ENCODE measurements at regions not wholly inside any gene's neighbourhood (a gene's known extent, or its start where the extent isn't known, plus 50 kb on each side); places are given as distances from the start of the nearest gene placed in this dataset.

DNA sequence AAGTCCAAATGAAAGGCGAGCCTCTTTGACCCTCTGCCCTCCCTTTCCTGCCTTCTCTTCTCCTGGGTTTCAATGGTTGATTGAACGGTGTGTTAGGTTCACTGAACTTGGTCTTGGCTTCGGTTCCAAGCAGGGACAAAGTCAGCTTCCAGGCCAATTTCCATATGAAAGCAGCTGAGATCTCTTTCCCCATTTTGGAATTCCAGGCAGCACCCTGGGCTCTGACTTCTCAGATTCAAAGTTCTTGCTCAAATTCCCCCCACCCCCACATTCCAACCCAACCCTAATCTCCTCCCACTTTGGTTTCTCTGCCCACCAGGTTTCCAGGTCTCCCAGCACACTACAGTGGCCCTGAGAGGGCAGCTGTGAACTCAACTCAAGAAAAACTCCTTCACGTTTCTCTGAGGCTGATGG, 231.0 kb downstream of the INSIG2 start:
- Histone ChIP-seq H3K9me3 (ENCODE audit: control insufficient read depth in 2 of 2, insufficient read depth in 1 of 2, low read length in 1 of 2) (no peaks in the 10 kb centered on the region), H3K27me3 (ENCODE audit: control insufficient read depth in 2 of 2, insufficient read depth in 1 of 2, low read length in 1 of 2) (peaks cover 2 to 4% of the 10 kb centered on the region in 2 donors)

DNA sequence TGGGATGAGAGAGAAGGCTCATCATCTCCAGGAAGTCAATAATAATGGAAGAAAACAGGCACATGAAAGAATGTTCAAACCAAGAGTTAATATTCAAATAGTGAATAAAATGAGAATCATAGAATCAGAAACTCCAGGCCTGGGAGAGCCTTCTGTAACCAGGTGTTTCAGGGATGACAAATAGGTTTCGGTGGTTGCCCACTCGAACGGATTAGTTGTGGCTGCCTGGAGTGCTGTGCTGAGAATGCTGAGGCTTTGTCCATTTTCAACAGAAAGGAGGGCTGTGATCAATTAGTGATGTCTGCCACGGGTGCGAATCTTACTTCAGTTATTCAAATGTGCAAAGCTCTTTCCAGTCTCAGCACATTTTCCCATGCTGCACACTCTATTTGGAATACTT, 227.3 kb downstream of the INSIG2 start:
- H3K9me3 ChIP-seq (ENCODE audit: control insufficient read depth in 2 of 2, insufficient read depth in 1 of 2, low read length in 1 of 2), result no peaks in the 10 kb centered on the region
- no peaks in the 10 kb centered on the region for H3K36me3 ChIP-seq (ENCODE audit: control insufficient read depth in 2 of 2, insufficient read depth in 2 of 2, low read length in 1 of 2)
- H3K27me3 ChIP-seq (ENCODE audit: control insufficient read depth in 2 of 2, insufficient read depth in 1 of 2, low read length in 1 of 2), result peaks cover 2 to 17% of the 10 kb centered on the region in 2 donors
- no peak overlapping the region for H3K27ac ChIP-seq (ENCODE audit: low read depth in 1 of 2, low read length in 1 of 2)
- peaks cover 0 to 2% of the 10 kb centered on the region in 2 donors for H3K4me1 ChIP-seq (ENCODE audit: control insufficient read depth in 2 of 2, insufficient read depth in 2 of 2, low read length in 2 of 2)
- no peak for DNase-seq (ENCODE audit: low read depth in 6 of 9, low spot score in 9 of 9)
- 94% methylated on average over 5 of the region's 5 CpGs for WGBS
- H3K4me3 ChIP-seq (ENCODE audit: low read length in 2 of 2), result no peak overlapping the region

More for the DNA sequence above, 231.0 kb downstream of the INSIG2 start:
- DNase-seq (ENCODE audit: low read depth in 6 of 9, low spot score in 9 of 9), result no peak
- Histone ChIP-seq H3K36me3 (ENCODE audit: control insufficient read depth in 2 of 2, insufficient read depth in 2 of 2, low read length in 1 of 2) (no peaks in the 10 kb centered on the region), H3K27ac (ENCODE audit: low read depth in 1 of 2, low read length in 1 of 2) (no peak overlapping the region), H3K4me1 (ENCODE audit: control insufficient read depth in 2 of 2, insufficient read depth in 2 of 2, low read length in 2 of 2) (no peaks in the 10 kb centered on the region), H3K4me3 (ENCODE audit: low read length in 2 of 2) (no peak overlapping the region)
- WGBS, result 16% methylated on average over 4 of the region's 4 CpGs

DNA sequence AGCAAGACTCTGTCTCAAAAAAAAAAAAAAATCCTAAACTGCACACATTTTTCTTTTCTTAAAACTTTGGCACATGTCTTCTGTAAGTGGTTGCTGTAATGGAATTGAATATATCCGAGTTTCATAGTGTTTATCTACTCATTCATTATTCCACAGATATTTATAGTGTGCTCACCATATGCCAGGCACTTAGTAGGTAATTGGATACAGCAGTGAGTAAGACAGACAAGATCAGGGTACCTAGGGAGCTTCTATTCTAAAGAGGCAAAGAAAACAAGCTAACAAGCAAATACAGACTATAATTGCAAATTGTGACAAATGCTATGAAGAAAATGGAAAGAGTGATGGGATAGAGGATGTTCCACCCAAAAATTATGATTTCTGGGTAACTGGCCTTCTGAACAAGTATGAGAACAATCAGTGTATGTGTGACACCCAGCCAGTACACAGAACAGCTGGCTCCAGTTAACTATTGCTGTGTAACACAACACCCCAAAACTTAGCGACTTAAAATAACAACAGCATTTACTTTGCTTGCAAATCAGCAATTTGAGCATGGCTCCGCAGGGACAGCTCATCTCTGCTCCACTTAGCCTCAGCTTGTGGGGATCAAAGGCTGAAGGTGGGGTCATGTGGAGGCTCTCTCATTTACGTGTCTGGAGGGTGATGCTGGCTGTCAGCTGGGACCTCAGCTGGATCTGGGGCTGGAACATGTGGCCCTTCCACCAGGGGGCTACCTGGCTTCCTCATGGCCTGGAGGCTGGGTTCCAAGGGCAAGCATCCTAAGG, 224.9 kb downstream of the INSIG2 start:
- Histone ChIP-seq H3K4me1 (ENCODE audit: control insufficient read depth in 2 of 2, insufficient read depth in 2 of 2, low read length in 2 of 2) (peaks cover 0 to 8% of the 10 kb centered on the region in 2 donors), H3K4me3 (ENCODE audit: low read length in 2 of 2) (no peak overlapping the region), H3K27me3 (ENCODE audit: control insufficient read depth in 2 of 2, insufficient read depth in 1 of 2, low read length in 1 of 2) (peaks cover 4 to 38% of the 10 kb centered on the region in 2 donors), H3K9me3 (ENCODE audit: control insufficient read depth in 2 of 2, insufficient read depth in 1 of 2, low read length in 1 of 2) (no peaks in the 10 kb centered on the region), H3K27ac (ENCODE audit: low read depth in 1 of 2, low read length in 1 of 2) (no peak overlapping the region), H3K36me3 (ENCODE audit: control insufficient read depth in 2 of 2, insufficient read depth in 2 of 2, low read length in 1 of 2) (no peaks in the 10 kb centered on the region)
- 44% methylated on average over 4 of the region's 4 CpGs for WGBS
- no peak for DNase-seq (ENCODE audit: low read depth in 6 of 9, low spot score in 9 of 9)

- WGBS, result 29% methylated on average over 20 of the region's 20 CpGs
- no peaks in the 10 kb centered on the region for H3K9me3 ChIP-seq (ENCODE audit: control insufficient read depth in 2 of 2, insufficient read depth in 1 of 2, low read length in 1 of 2)
- peak overlapping the region; percentile 50 to 83 for H3K4me3 ChIP-seq (ENCODE audit: low read length in 2 of 2)
- peaks cover 0 to 8% of the 10 kb centered on the region in 2 donors for H3K4me1 ChIP-seq (ENCODE audit: control insufficient read depth in 2 of 2, insufficient read depth in 2 of 2, low read length in 2 of 2)
- H3K27me3 ChIP-seq (ENCODE audit: control insufficient read depth in 2 of 2, insufficient read depth in 1 of 2, low read length in 1 of 2), result peaks cover 2 to 41% of the 10 kb centered on the region in 2 donors
- H3K27ac ChIP-seq (ENCODE audit: low read depth in 1 of 2, low read length in 1 of 2), result peak overlapping the region; percentile 37 to 81
- H3K36me3 ChIP-seq (ENCODE audit: control insufficient read depth in 2 of 2, insufficient read depth in 2 of 2, low read length in 1 of 2), result no peaks in the 10 kb centered on the region
- DNase-seq (ENCODE audit: low read depth in 6 of 9, low spot score in 9 of 9), result peak in 1 of 9 donors; percentile 9
These were observed 222.6 kb downstream of the INSIG2 start for GRCh38 chr2:118310681-118311429.

- DNase-seq (ENCODE audit: low read depth in 6 of 9, low spot score in 9 of 9), result peak in 8 of 9 donors; percentile 9 to 74 (median 36)
- WGBS, result 2% methylated on average over 56 of the region's 56 CpGs
- Histone ChIP-seq H3K4me1 (ENCODE audit: control insufficient read depth in 2 of 2, insufficient read depth in 2 of 2, low read length in 2 of 2) (peaks cover 0 to 8% of the 10 kb centered on the region in 2 donors), H3K27me3 (ENCODE audit: control insufficient read depth in 2 of 2, insufficient read depth in 1 of 2, low read length in 1 of 2) (peaks cover 2 to 41% of the 10 kb centered on the region in 2 donors), H3K9me3 (ENCODE audit: control insufficient read depth in 2 of 2, insufficient read depth in 1 of 2, low read length in 1 of 2) (no peaks in the 10 kb centered on the region), H3K36me3 (ENCODE audit: control insufficient read depth in 2 of 2, insufficient read depth in 2 of 2, low read length in 1 of 2) (no peaks in the 10 kb centered on the region), H3K4me3 (ENCODE audit: low read length in 2 of 2) (peak overlapping the region; percentile 50 to 83), H3K27ac (ENCODE audit: low read depth in 1 of 2, low read length in 1 of 2) (peak overlapping the region; percentile 78 to 81)
These were observed 221.8 kb downstream of the INSIG2 start for GRCh38 chr2:118309946-118310680.

DNA sequence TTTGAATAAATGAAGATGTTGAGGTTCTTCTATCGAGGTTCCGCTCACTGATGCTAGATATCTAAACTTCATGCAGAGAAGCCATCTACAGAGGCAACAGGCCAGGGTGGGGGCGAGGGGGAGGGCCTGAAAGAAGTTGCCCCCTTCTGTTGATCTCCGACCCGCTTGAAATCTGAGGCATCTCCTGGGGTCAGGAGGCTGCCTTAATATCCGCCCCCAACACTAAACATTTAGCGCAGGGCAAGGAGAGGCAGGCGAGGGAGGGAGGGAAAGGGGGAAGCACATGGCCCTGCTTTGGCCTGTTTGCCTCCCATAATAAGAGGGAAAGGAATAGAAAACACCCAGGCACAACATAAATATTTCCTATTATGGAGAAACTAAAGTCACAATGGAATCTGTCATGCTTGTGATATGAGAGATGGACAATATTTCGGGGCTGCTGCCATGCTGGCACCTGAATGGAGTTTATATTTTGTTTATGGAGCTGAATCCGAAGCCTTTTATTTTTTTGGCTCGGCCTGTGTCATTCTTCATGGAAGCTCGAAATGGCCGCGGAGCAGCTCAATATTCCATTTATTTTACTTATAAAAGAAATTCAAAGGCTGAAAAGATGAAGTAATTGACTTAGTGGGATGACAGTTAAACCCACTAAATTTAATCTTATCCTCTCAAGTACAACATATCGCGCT, 221.1 kb downstream of the INSIG2 start:
- no peaks in the 10 kb centered on the region for H3K9me3 ChIP-seq (ENCODE audit: control insufficient read depth in 2 of 2, insufficient read depth in 1 of 2, low read length in 1 of 2)
- no peaks in the 10 kb centered on the region for H3K36me3 ChIP-seq (ENCODE audit: control insufficient read depth in 2 of 2, insufficient read depth in 2 of 2, low read length in 1 of 2)
- H3K4me3 ChIP-seq (ENCODE audit: low read length in 2 of 2), result peak overlapping the region; percentile 50 to 83
- no peak for DNase-seq (ENCODE audit: low read depth in 6 of 9, low spot score in 9 of 9)
- peaks cover 0 to 8% of the 10 kb centered on the region in 2 donors for H3K4me1 ChIP-seq (ENCODE audit: control insufficient read depth in 2 of 2, insufficient read depth in 2 of 2, low read length in 2 of 2)
- H3K27me3 ChIP-seq (ENCODE audit: control insufficient read depth in 2 of 2, insufficient read depth in 1 of 2, low read length in 1 of 2), result peaks cover 2 to 41% of the 10 kb centered on the region in 2 donors
- peak overlapping the region in 1 of 2 donors; percentile 78 for H3K27ac ChIP-seq (ENCODE audit: low read depth in 1 of 2, low read length in 1 of 2)
- 69% methylated on average over 16 of the region's 16 CpGs for WGBS

GRCh38 chr2:118307864-118308263, 219.6 kb downstream of the INSIG2 start:
- H3K36me3 ChIP-seq (ENCODE audit: control insufficient read depth in 2 of 2, insufficient read depth in 2 of 2, low read length in 1 of 2), result no peaks in the 10 kb centered on the region
- H3K4me3 ChIP-seq (ENCODE audit: low read length in 2 of 2), result no peak overlapping the region
- no peak overlapping the region for H3K27ac ChIP-seq (ENCODE audit: low read depth in 1 of 2, low read length in 1 of 2)
- peaks cover 0 to 8% of the 10 kb centered on the region in 2 donors for H3K4me1 ChIP-seq (ENCODE audit: control insufficient read depth in 2 of 2, insufficient read depth in 2 of 2, low read length in 2 of 2)
- peaks cover 2 to 41% of the 10 kb centered on the region in 2 donors for H3K27me3 ChIP-seq (ENCODE audit: control insufficient read depth in 2 of 2, insufficient read depth in 1 of 2, low read length in 1 of 2)
- 96% methylated on average over 2 of the region's 2 CpGs for WGBS
- DNase-seq (ENCODE audit: low read depth in 6 of 9, low spot score in 9 of 9), result no peak
- H3K9me3 ChIP-seq (ENCODE audit: control insufficient read depth in 2 of 2, insufficient read depth in 1 of 2, low read length in 1 of 2), result no peaks in the 10 kb centered on the region

DNA sequence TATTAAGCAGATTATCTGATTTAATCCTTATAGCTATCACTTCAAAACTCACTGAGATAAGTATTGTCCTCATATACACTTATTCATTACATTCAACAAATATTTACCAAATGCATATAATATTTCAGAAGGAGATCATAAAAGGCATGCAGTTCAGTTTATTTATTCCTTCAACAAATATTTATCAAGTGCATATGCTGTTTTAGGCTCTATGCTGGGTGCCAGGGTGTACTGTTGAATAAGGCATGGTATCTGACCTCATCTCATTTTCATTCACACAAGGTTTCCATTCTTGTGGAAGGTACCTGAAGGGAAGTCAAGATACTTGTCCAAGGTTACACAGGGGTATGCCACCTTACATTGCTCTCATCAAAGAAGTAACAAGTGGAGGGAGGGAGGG, 213.0 kb downstream of the INSIG2 start:
- no peak for DNase-seq (ENCODE audit: low read depth in 6 of 9, low spot score in 9 of 9)
- H3K36me3 ChIP-seq (ENCODE audit: control insufficient read depth in 2 of 2, insufficient read depth in 2 of 2, low read length in 1 of 2), result no peaks in the 10 kb centered on the region
- no peaks in the 10 kb centered on the region for H3K4me1 ChIP-seq (ENCODE audit: control insufficient read depth in 2 of 2, insufficient read depth in 2 of 2, low read length in 2 of 2)
- no peaks in the 10 kb centered on the region for H3K9me3 ChIP-seq (ENCODE audit: control insufficient read depth in 2 of 2, insufficient read depth in 1 of 2, low read length in 1 of 2)
- no peak overlapping the region for H3K27ac ChIP-seq (ENCODE audit: low read depth in 1 of 2, low read length in 1 of 2)
- H3K27me3 ChIP-seq (ENCODE audit: control insufficient read depth in 2 of 2, insufficient read depth in 1 of 2, low read length in 1 of 2), result no peaks in the 10 kb centered on the region
- H3K4me3 ChIP-seq (ENCODE audit: low read length in 2 of 2), result no peak overlapping the region
